Right lung (tissue), 2 donors: ENCODE measurements at regions not wholly inside any gene's neighbourhood (a gene's known extent, or its start where the extent isn't known, plus 50 kb on each side); places are given as distances from the start of the nearest gene placed in this dataset.
"Not testable (repeated sequence)": the region's sequence is repeated elsewhere in the genome, so short reads cannot be mapped to it uniquely, and the experiment has no call there.

Experiments used
- DNase-seq, 2 donors: peaks; one replicate each; pipeline ENCODE4 v3.0.0-alpha.2; 2013

DNA sequence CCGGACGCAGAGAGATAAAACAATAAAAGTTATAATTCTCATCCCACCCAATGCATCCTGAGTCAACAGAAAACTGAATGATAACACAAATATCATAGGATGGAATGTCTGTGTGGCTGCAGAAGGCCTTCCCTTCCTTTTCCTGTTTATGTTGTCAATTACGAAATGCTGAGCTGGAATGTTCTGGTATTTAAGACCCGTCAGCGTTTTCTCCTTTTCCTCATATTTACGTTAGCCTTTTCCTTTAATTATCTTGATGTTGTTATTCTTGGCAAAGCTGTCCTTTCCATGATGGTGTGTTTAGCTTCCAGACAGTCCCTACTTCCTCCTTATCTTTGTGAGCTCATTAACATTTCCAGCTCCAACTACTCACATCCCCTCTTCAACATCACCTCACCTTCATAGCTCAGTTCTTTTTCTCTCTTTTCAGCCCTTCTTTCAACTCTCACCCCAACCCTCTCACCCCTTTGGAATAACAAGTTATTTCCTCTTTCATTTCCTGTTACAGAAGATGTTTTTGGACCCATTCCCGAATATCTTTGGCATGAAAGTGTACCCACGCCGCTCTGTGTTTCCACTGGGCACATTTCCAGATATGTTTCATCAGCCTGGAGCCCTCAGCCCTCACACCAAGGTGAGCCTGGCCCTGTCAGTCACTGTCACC lies 221.6 kb downstream of the NR2F1-AS1 start:
- peak; percentile 79 to 84 for DNase-seq

- DNase-seq = no peak
These were observed 222.8 kb downstream of the NR2F1-AS1 start for GRCh38 chr5:93358176-93358575.

GRCh38 chr5:93357686-93358085 lies 223.3 kb downstream of the NR2F1-AS1 start:
- no peak for DNase-seq

DNA sequence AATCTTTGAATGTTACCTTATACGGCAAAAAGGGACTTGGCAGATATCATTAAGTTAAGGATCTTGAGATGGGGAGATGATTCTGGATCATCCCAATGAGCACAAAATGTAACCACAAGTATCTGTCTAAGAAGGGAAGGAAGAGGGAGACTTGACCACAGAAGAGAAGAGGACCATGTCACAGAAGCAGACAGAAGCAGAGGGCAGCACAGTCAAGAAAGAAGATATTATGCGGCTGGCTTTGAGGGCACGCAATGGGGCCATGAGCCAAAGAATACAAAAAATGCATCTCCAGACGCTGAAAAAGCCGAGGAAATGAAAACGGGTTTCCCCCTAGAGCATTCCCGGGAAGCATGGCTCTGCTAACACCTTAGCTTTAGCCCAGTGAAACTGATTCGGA lies 225.3 kb downstream of the NR2F1-AS1 start:
- no peak for DNase-seq

DNA sequence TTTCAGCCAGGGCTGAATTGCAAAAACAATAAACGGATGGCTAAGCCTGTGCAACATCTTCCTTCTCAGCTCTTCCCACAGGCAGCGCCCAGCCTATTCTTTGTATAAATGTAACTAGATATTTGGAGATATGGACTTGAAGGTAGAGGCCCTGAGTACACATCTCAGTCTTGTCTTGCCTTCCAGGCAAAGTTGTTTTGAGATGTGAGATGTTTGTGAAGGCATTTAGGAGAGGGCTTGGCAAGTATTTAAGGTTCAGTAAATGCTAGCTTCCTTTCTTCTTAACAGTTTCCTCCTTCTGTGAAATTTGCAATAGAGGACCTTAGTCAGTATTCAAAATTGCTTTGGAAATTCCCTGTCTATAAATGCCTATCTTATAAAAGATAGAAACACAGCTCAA lies 228.8 kb downstream of the NR2F1-AS1 start:
- no peak for DNase-seq

DNA sequence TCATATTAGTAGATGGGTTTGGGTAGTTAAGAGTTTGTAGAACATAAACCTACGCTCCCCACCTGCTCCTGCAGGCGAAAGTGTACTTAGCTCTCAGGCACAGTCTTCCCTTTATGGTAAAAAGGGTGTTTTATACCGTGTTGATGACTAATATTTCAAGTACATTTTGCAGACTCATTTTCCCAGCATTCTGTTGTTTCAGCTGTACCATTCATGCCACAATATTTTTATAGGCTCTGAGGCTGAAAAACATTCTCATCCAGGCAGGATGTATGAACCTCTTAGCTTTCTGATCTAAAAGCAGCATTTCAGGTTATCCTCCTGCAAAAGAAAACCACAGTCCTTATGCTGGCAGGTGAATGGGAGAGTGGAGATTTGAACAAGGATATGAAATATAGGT lies 231.4 kb downstream of the NR2F1-AS1 start:
- no peak for DNase-seq

GRCh38 chr5:93348231-93348630 lies 232.8 kb downstream of the NR2F1-AS1 start:
- no peak for DNase-seq

DNA sequence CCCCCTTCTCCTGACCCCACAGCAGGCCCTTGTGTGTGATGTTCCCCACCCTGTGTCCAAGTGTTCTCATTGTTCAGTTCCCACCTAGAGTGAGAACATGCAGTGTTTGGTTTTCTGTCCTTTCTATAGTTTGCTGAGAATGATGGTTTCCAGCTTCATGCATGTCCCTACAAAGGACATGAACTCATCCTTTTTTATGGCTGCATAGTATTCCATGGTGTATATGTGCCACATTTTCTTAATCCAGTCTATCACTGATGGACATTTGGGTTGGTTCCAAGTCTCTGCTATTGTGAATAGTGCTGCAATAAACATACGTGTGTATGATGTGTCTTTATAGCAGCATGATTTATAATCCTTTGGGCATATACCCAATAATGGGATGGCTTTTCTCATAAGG lies 234.2 kb downstream of the NR2F1-AS1 start:
- DNase-seq = not testable (repeated sequence)

DNA sequence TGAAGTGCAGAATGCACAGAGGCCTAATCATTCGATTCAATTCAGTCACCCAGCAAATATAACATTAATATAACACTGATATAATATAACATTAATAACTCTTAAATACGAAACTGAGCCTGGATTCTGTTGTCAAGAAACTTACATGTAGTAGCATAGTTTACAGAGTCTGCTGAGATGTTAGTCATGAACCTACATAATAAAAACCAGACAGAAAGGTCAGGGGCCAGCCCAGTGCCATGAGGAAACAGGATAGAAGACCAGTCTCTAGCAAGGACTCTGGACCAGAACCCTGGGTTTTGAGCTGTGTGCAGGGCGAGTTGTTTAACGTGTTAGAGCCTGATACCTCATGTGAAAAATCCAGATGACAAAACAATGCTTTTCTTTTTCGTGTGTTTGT lies 234.7 kb downstream of the NR2F1-AS1 start:
- DNase-seq = no peak

- no peak for DNase-seq
These were observed 237.4 kb downstream of the NR2F1-AS1 start for GRCh38 chr5:93343570-93343969.

- DNase-seq = no peak
These were observed 238.4 kb downstream of the NR2F1-AS1 start for GRCh38 chr5:93342563-93343061.

DNA sequence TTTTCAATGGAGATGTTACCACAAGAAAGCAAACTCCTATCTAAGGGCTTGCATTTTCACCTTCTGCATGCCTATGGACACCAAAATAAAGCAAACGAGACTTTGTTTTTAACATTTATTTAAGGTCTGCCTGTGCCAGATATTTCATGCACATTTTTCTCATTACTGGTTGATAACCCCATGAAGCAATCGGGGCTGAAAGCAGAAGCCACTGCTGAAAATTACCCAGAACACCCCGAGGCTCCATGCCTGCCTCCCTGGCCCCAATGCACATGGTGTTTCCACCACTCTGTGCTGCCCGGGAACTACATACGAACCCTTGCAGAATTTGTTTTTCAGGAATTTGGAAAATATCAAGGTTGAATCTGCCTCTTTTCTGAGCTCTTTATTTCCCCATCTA lies 240.1 kb downstream of the NR2F1-AS1 start:
- no peak for DNase-seq

DNA sequence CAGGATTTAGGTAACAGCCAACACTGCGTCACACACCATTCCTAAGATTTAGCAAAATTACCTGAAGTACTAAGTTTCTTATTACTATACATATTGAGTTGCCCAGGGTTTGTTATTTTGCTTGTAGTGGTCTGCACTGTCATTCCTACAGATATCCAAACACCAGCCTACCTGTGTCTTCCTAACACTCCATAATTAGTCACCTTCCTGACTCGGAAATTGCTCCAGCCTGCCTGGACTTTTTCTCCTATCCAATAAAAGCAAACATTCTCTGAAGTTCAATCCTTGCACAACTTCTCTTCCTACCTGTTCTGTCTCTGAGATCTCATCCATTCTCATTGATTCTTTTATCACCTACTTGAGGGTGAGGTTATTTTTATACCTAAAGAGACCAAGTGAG lies 243.9 kb downstream of the NR2F1-AS1 start:
- DNase-seq = no peak

GRCh38 chr5:93336330-93337110 lies 244.5 kb downstream of the NR2F1-AS1 start:
- DNase-seq = no peak

GRCh38 chr5:93331863-93332262 lies 249.2 kb downstream of the NR2F1-AS1 start:
- peak; percentile 28 to 45 for DNase-seq

DNA sequence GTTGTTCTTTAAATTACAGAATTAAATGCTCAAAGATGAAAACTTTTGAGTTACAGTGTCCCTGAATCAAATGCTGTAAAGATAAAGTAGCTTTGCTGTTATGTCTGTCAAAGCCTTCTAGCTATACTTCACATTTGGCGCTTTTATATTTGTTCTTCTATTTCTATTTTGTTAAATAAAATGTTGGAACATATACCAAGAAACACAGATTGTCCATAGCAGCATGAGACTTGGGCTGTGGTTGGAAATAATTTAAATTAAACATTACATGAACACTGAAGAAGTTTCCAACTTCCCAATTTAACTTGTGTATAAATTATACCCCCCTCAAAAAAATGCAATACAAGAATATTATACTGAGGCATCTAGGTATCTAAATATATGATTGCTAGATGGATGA lies 249.8 kb downstream of the NR2F1-AS1 start:
- no peak for DNase-seq

GRCh38 chr5:93330506-93330905 lies 250.5 kb downstream of the NR2F1-AS1 start:
- DNase-seq = no peak

- no peak for DNase-seq
These were observed 251.3 kb downstream of the NR2F1-AS1 start for GRCh38 chr5:93329756-93330155.

DNA sequence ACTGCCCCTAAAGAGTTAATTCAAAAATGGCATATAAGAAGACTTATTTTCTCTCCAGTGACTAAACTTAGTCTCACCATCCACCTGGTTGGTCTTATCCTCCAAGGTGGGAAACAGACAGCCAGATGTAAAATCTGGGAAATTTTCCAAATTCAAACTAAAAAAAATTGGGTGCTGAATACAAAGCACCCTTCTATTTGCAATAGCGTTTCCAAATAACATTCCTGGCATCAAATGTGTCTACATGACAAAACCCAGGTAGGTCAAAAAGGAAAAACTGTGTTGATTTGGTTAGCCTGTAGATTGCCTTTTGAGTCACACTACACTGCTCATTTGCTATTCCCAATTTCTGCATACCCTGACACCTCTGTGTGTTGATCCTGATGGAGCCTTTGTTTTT lies 252.2 kb downstream of the NR2F1-AS1 start:
- DNase-seq = no peak

GRCh38 chr5:93327605-93328004 lies 253.4 kb downstream of the NR2F1-AS1 start:
- no peak for DNase-seq

DNA sequence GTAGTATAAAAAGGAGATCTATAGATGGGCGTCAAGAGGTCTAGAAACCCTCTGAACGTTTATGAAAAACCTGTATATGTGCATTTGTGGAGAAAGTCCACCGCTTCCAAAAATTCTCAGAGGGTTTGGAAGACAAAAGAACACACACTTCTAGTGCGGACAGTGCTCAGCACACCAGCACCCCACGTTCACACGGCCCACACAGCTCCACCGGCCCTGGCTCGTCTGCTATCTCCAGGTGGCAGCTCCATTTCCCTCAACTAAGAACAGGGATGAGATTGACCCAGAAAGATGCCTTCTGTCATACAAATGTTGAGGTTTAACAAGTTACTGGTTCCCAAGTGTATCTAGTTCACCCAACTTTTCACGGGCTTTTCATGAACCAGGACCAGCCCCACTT lies 255.1 kb downstream of the NR2F1-AS1 start:
- DNase-seq = no peak

GRCh38 chr5:93322974-93323860 lies 257.8 kb downstream of the NR2F1-AS1 start:
- DNase-seq = no peak
